NCI-H526 (cell line): ENCODE measurements at regions not wholly inside any gene's neighbourhood (a gene's known extent, or its start where the extent isn't known, plus 50 kb on each side); places are given as distances from the start of the nearest gene placed in this dataset.

ENCODE experiments used
- DNase-seq, 2 experiments: peaks; one replicate each; lab custom pipeline; 2025; lab: John Stamatoyannopoulos, UW

GRCh38 chr2:75389271-75389670 is 171.5 kb downstream of the EVA1A start:
- DNase-seq: no peak

DNA sequence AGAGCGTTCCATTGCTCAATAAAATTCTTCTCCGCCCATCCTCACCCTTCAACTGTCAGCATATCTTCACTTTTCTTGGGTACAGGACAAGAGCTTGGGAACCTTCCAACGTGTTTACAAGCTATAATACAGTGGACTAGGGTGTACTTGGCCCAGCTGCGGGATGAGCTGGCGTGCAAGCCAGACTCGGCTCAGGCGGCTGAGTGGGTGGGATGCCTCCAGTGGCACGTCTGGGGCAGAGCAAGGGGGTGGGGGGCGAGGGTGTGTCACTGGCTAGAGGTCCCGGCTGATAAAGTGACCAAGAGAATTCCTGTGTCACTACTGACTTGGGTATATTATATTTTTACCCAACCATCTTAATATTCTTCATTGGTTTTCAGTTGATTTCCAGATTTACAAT is 179.7 kb downstream of the EVA1A start:
- DNase-seq: no peak

DNA sequence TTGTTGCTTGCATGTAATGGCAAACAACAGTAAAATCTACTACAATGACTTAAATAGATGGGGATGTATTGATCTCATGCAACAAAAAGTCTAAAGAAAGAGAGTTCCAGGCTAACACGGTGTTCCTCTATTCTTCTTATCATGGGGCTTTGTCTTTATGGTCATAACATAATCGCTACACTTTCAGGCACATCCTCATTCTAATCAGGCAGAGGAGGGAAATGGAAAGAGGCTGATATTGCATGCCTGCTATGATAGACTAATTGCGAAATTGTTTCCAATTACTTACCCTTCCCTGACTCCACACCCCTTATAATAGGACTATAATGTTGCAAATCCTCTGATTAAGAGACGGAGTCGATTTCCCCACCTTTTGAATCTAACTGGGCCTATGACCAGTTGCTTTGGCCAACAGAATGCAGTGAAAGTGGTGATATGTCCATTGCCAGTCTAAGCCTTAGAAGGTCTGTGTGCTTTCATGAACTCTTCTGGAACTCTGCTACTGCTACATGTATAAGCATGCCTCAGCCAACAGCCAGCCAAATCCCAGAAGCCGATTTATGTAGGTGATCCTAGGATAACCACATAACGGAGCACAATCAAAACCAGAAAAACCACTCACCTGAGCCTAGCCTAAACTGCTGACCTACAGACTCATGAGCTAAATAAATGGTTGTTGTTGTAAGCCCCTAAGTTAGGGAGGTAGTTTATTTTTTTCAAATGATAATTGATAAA is 180.3 kb upstream of the TACR1 start:
- DNase-seq: no peak

- DNase-seq: no peak
These were observed 176.6 kb upstream of the TACR1 start for GRCh38 chr2:75375646-75376582.

GRCh38 chr2:75374414-75374957 is 175.2 kb upstream of the TACR1 start:
- peak; percentile 57 to 85 for DNase-seq

DNA sequence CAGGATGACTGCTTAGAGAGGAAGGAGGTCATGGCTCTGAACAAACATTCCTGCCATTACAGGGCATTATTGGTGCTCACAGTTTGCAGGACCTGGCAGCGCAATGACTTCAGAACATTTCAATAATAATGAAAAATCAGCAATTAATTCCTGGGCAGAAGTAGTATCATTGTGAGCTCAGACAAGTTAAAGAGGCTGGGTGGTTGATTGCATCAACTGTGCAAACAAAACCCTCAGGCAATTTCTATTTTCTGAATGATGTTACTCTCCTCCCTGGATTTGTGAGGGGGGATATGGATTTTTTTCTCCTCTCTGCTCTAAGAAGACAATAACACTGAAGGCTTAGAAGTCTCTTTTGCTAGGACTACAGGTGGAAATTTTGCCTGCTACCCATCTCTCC is 168.1 kb upstream of the TACR1 start:
- DNase-seq: no peak

DNA sequence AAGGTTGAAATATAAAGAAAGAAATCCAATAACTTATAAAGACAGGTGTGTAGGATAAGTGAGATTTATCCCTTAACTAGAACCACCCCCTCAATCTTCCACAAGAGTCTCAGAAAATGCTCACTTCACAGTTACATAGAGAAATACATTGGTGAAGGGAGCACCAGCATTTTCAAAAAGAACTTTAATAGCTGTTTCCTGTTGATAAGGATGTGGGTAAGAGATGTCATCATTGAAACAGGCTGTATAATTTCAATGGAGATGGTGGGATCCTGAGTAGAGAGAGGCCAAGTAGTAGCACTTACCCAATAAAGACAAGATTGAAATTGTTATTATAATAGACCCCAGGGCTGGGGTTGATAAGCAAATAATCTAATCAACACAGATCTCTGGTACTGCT is 162.2 kb upstream of the TACR1 start:
- DNase-seq: no peak

DNA sequence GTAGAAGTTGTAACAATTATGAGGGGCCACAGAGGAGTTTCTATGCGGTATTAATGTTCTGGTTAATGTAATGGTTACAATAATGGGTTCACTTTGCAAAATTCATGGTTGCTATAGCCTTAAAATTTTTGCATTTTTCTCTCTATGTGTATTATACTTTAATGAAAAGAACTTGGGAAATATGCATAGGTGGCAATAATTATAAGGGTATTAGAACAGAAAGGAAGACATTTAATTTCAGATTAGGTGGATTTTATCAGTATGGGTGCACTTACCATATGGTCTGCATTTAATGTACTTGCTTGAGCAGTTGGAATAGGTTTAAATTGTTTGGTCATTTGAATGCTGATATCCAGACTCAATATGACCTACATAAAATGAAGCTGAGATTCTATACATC is 161.6 kb upstream of the TACR1 start:
- DNase-seq: no peak

DNA sequence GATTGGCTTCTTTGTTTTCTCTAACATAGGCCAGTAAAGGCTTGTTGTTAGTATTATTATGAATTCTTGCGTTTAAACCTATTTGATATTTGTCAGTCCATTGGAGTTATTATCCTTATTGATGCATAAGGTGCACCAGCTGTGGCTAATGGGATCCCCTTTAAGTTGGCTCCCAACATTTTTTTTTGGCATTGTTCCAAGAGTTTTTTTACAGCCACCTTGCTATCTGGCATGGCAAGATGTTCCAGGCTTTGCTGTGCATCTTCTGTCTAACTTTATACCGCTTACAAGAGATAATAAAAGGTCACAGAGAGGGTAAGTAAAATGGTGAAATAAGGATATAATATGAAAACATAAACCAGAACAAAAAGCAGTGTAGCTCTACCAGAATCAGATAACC is 157.5 kb upstream of the TACR1 start:
- no peak for DNase-seq

- DNase-seq: no peak
These were observed 153.8 kb upstream of the TACR1 start for GRCh38 chr2:75353131-75353530.

GRCh38 chr2:75348307-75348706 is 149.0 kb upstream of the TACR1 start:
- no peak for DNase-seq

- no peak for DNase-seq
These were observed 144.8 kb upstream of the TACR1 start for GRCh38 chr2:75344146-75344545.

GRCh38 chr2:75342504-75343175 is 143.3 kb upstream of the TACR1 start:
- no peak for DNase-seq

- no peak for DNase-seq
These were observed 141.2 kb upstream of the TACR1 start for GRCh38 chr2:75340560-75340959.

- DNase-seq: no peak
These were observed 139.1 kb upstream of the TACR1 start for GRCh38 chr2:75338461-75338860.

DNA sequence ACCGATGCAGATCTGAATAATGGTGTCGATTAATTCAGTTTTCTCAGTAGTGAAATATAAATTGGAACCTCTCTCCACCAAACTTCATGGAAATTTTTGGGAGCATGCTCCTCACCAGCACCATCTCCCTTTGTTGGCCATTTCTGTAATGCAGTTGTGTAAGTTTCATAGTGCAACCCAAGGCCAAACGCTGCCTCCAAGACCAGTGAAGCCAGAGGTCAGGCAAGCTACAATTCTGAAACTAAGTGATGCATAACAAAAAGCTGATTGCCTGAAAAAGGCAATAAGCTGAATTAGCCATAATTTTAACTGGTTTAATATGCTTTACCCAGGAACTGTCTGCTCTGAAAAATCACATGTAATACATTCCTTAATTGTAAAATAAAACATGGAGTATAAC is 138.3 kb upstream of the TACR1 start:
- no peak for DNase-seq

DNA sequence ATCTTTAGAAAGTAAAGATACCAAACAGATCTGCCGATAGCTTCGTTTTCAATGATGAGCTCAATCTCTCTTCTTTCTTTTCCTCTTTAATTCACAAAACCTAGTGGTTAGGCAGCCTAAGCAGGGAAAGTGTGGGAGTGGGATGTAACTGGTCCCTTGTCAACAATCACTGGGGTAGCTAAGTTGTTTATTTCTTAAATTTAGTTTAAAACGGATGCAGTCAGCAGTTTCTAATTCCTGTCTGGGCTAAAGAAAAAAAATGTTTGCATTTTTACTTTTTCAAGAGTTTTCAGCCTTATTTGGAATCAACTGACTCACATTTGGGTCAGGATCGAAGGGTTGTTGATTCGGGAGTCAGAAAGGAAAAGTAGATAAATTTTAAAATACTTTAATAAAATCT is 137.7 kb upstream of the TACR1 start:
- no peak for DNase-seq

- DNase-seq: no peak
These were observed 137.1 kb upstream of the TACR1 start for GRCh38 chr2:75336451-75336850.

DNA sequence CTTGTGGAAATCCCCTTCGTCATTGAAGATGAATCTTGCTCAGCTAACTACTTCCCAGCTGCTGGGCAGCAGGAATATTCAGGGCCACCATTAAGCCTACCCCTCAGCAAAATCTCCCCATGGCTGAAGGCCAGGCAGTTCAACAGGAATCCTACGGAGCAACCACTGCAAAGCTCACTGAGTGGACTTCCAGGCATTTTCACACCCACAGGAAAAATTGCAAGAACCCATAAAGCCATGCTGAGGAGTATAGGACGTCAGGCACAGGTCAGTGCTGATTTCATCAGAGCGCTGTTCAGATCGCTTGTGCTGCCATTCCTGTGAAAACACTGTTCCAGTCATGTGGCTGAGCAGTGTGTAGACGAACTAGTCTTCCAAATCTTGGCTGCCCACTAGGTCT is 134.8 kb upstream of the TACR1 start:
- DNase-seq: no peak

- DNase-seq: no peak
These were observed 134.3 kb upstream of the TACR1 start for GRCh38 chr2:75333646-75334045.

- DNase-seq: no peak
These were observed 128.8 kb upstream of the TACR1 start for GRCh38 chr2:75328156-75328555.

GRCh38 chr2:75327334-75327733 is 128.0 kb upstream of the TACR1 start:
- no peak for DNase-seq
